DND-41 (cell line): ENCODE measurements at regions not wholly inside any gene's neighbourhood (a gene's known extent, or its start where the extent isn't known, plus 50 kb on each side); places are given as distances from the start of the nearest gene placed in this dataset.

Source experiments
- CTCF ChIP-seq: IDR thresholded peaks from 2 replicates; pipeline ENCODE4 v1.5.1; 2012; ENCODE audit warnings: borderline replicate concordance, low read length, moderate library complexity, mild to moderate bottlenecking; ENCODE audit not compliant: poor library complexity, severe bottlenecking; ENCODE audit errors: extremely low read depth
- EZH2 ChIP-seq: IDR thresholded peaks from 3 replicates; pipeline ENCODE4 v1.6.1; 2012; ENCODE audit warnings: borderline replicate concordance, low read depth, mild to moderate bottlenecking, moderate library complexity, low read length, inconsistent platforms; ENCODE audit not compliant: severe bottlenecking

- TF ChIP-seq CTCF (no peak), EZH2 (no peak)
These were observed 126.8 kb upstream of the CPNE4 start for GRCh38 chr3:132161608-132162007.
